Colonic mucosa (tissue), 4 donors: ENCODE measurements at regions not wholly inside any gene's neighbourhood (a gene's known extent, or its start where the extent isn't known, plus 50 kb on each side); places are given as distances from the start of the nearest gene placed in this dataset.

ENCODE experiments used
- DNase-seq: peaks from one replicate; pipeline ENCODE4 v3.0.0-alpha.2; 2020
- H3K27ac ChIP-seq: fragments of 200-600 bp; one replicate; pipeline ENCODE4 v1.8.0; 2021
- H3K27me3 ChIP-seq: fragments of 200-600 bp; one replicate; pipeline ENCODE4 v1.8.0; 2021
- H3K36me3 ChIP-seq: fragments of 200-600 bp; one replicate; pipeline ENCODE4 v1.8.0; 2021
- H3K4me1 ChIP-seq: fragments of 200-600 bp; one replicate; pipeline ENCODE4 v1.8.0; 2021; ENCODE audit warnings: mild to moderate bottlenecking
- H3K4me3 ChIP-seq: fragments of 200-600 bp; one replicate; pipeline ENCODE4 v1.8.0; 2021
- H3K9ac ChIP-seq, 2 donors: one replicate each; pipeline ENCODE4 v1.7.0; 2013; ENCODE audit warnings: control low read depth in 2 of 2, low read depth in 2 of 2, low read length in 2 of 2
- H3K9me3 ChIP-seq: fragments of 200-600 bp; one replicate; pipeline ENCODE4 v1.8.0; 2021
- intact Hi-C: fragments of 100-400 bp; cut with DNase I; formaldehyde crosslinking; loops from one replicate; pipeline ENCODE4 v1.14.1; 2022
- TF ChIP-seq, protein P1 (sequence below): fragments of 200-600 bp; IDR thresholded peaks from one replicate; pipeline ENCODE4 v1.8.0; 2022; ENCODE audit warnings: antibody characterized with exemption, mild to moderate bottlenecking
- donor health status: healthy.
- donor health status: DM: no; HTN: no; CAD: no.
- donor health status: DM: no; HTN: no; CAD: no.

DNA sequence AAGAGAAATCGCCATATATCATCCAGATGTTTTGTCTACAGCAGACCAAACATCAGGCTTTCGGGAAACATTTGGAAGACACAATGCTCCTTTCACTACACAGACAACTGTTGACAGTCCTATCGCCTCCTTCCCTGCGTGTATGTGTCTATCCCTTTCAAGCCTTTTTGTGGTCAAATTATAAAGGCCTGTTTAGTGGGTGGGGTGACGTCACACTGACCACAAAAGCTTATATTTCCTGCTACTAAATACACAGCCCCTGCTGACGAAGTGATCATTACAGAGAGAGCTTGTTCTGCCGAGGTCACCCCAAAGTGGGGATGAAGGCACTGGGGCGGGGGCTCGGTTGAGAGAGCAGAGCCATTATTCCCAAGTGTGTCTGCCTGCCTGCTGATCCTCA is 302.7 kb upstream of the TNP1 start:
- Histone ChIP-seq H3K9me3 (no peaks in the 10 kb centered on the region), H3K27ac (no peak overlapping the region), H3K4me1 (no peaks in the 10 kb centered on the region), H3K4me3 (no peak overlapping the region), H3K27me3 (no peaks in the 10 kb centered on the region), H3K9ac (no peak overlapping the region), H3K36me3 (no peaks in the 10 kb centered on the region)
- intact Hi-C loops: loop anchor here (10.0 kb wide), 1 partner anchor 468 kb away; the partner anchor contains the start of gene IGFBP5
- DNase-seq: no peak
- TF ChIP-seq, protein P1, sequence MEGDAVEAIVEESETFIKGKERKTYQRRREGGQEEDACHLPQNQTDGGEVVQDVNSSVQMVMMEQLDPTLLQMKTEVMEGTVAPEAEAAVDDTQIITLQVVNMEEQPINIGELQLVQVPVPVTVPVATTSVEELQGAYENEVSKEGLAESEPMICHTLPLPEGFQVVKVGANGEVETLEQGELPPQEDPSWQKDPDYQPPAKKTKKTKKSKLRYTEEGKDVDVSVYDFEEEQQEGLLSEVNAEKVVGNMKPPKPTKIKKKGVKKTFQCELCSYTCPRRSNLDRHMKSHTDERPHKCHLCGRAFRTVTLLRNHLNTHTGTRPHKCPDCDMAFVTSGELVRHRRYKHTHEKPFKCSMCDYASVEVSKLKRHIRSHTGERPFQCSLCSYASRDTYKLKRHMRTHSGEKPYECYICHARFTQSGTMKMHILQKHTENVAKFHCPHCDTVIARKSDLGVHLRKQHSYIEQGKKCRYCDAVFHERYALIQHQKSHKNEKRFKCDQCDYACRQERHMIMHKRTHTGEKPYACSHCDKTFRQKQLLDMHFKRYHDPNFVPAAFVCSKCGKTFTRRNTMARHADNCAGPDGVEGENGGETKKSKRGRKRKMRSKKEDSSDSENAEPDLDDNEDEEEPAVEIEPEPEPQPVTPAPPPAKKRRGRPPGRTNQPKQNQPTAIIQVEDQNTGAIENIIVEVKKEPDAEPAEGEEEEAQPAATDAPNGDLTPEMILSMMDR: no peak

DNA sequence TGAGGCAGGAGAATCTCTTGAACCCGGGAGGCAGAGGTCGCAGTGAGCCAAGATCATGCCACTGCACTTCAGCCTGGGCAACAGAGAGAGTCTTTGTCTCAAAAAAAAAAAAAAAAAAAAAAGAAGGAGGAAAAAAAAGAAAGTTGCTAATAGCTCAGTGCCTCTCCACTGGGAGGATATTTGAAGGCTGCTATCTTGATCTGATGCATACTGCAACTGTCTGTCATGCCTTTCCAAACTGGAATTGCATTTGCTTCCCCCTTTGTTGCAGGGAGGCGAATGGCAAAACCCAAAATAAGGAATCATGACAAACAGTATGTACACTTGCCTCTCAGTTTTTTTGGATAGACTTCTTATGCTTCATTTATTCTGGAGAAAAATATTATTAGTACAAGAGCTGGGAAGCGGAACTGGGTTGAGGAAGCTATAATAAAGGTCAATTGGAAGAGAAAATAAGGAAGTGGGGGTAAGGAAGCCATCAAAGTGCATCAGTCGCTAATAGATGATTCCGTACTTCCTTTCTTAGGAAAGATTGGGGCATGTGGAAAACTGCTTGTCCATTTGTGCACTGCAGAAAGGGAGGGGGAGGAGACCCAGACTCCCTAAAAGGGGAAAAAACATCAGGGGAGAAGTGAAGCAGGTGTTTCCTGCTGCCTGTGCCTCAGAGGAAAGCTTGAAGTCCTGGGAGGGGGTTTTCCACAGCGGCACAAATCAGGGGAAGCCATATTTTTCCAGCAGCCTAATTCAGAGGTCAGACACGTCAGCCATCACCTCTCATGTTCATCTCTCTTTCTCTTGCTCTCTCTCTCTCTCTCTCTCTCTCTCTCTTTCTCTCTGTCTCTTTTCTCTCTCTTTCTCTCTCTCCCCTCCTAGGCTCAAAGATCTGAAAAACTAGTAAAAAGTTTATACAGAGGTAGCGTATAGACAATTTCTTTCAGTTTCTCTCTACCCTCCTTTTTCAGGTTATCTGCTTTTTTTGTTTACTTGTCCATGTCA is 301.4 kb upstream of the TNP1 start:
- H3K36me3 ChIP-seq: no peaks in the 10 kb centered on the region
- DNase-seq: no peak
- H3K9me3 ChIP-seq: no peaks in the 10 kb centered on the region
- H3K27me3 ChIP-seq: no peaks in the 10 kb centered on the region
- intact Hi-C loops: loop anchor here (10.0 kb wide), 1 partner anchor 466 kb away; the partner anchor contains the start of gene IGFBP5
- TF ChIP-seq, protein P1: no peak
- no peak overlapping the region for H3K4me3 ChIP-seq
- no peak overlapping the region for H3K9ac ChIP-seq
- H3K27ac ChIP-seq: no peak overlapping the region
- no peaks in the 10 kb centered on the region for H3K4me1 ChIP-seq

DNA sequence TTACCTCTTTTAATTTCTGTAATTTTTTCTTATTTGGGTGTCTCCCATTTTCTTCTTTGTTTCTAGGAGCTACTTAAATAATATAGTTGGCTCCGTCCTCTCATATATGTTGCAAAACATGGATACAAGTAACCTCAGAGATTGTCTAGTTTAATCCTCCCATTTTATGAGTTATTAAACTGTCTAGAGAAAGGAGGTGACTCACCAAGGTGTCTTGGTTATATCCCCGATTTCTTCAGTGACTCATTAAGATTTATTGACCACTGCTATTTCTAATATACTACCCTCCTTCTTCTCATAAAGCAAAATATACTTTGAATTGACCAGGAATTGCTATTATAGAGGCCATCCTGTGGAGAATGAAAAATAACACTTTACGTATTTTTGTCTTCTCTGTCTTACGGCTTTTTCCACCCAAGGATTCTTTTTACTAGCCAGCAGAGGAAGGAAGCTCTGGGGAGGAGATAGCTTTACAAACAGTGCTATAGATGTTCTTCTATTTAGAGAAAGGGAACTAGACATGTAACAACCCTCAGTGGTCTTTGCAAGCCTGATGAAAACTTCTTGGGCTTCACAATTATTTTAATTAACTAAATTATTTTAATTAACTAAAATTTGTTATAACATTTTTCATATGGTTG is 300.4 kb upstream of the TNP1 start:
- intact Hi-C loops: loop anchor here (10.0 kb wide), 1 partner anchor 465 kb away; the partner anchor contains the start of gene IGFBP5
- no peak for DNase-seq
- no peaks in the 10 kb centered on the region for H3K9me3 ChIP-seq
- TF ChIP-seq, protein P1: no peak
- H3K27me3 ChIP-seq: no peaks in the 10 kb centered on the region
- H3K27ac ChIP-seq: no peak overlapping the region
- no peak overlapping the region for H3K4me3 ChIP-seq
- H3K4me1 ChIP-seq: no peaks in the 10 kb centered on the region
- H3K9ac ChIP-seq: no peak overlapping the region
- no peaks in the 10 kb centered on the region for H3K36me3 ChIP-seq

DNA sequence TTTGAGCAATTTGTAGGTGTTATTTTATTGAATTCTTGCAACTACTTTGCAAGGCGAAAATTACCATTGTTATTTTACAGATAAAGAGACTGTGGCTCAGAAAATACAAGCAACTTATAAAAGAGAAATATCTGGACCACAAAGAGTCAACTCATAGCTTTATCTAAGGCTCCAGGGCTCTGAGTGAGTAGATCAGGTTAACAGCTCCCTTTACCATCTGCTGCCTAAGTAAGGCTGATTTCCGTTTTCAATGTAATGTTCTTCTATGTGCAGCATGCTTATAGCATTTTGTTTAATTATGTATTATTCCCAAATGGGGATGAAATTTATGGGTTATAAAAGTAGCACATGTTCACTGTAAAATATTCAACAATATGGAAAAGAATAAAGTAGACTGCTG is 299.1 kb upstream of the TNP1 start:
- H3K27ac ChIP-seq: no peak overlapping the region
- TF ChIP-seq, protein P1: no peak
- H3K4me3 ChIP-seq: no peak overlapping the region
- intact Hi-C loops: loop anchor here (10.0 kb wide), 1 partner anchor 356 kb away; no protein-coding TSS in a partner anchor
- H3K9ac ChIP-seq: no peak overlapping the region
- H3K4me1 ChIP-seq: no peaks in the 10 kb centered on the region
- no peaks in the 10 kb centered on the region for H3K27me3 ChIP-seq
- H3K36me3 ChIP-seq: no peaks in the 10 kb centered on the region
- H3K9me3 ChIP-seq: no peaks in the 10 kb centered on the region
- DNase-seq: no peak

DNA sequence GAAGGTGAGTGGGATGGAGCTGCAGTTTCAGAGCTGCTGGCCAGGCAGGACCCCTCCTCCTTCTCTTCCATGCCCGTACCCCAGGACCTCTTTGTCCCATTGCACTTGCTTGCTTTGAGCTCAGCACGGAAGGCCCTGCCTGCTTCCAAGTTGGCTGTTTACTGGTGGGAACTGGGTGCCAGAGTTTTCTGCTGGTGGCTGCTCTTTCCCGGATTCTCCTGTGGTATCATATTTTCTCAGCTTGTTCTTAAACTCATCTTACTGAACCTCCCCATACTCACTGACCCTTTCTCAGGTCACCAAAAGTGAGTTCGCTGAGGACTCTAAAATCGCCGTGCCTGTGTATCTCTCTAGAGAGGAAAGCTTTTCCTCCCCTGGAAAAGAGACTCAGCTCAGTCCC is 297.7 kb upstream of the TNP1 start:
- H3K9ac ChIP-seq: no peak overlapping the region
- no peak overlapping the region for H3K27ac ChIP-seq
- H3K4me1 ChIP-seq: no peaks in the 10 kb centered on the region
- no peaks in the 10 kb centered on the region for H3K36me3 ChIP-seq
- H3K4me3 ChIP-seq: no peak overlapping the region
- no peaks in the 10 kb centered on the region for H3K9me3 ChIP-seq
- H3K27me3 ChIP-seq: no peaks in the 10 kb centered on the region
- intact Hi-C loops: loop anchor here (10.0 kb wide), 1 partner anchor 357 kb away; no protein-coding TSS in a partner anchor
- DNase-seq: no peak
- TF ChIP-seq, protein P1: no peak
